Activated CD8-positive, alpha-beta memory T cell treated with anti-CD3 and anti-CD28 coated beads, Interleukin-2, amount 50 U/mL, for 1 hour (primary cell): ENCODE measurements at regions not wholly inside any gene's neighbourhood (a gene's known extent, or its start where the extent isn't known, plus 50 kb on each side); places are given as distances from the start of the nearest gene placed in this dataset.
"Not testable (repeated sequence)": the region's sequence is repeated elsewhere in the genome, so short reads cannot be mapped to it uniquely, and the experiment has no call there.

Experiments used
- DNase-seq: peaks from one replicate; pipeline ENCODE4 v3.0.0-alpha.2; 2020; ENCODE audit errors: extremely low read depth

- DNase-seq, result no peak
Observed at GRCh38 chr4:17063888-17064287, 165.4 kb upstream of the LDB2 start.

GRCh38 chr4:17060230-17060629, 161.8 kb upstream of the LDB2 start:
- no peak for DNase-seq

DNA sequence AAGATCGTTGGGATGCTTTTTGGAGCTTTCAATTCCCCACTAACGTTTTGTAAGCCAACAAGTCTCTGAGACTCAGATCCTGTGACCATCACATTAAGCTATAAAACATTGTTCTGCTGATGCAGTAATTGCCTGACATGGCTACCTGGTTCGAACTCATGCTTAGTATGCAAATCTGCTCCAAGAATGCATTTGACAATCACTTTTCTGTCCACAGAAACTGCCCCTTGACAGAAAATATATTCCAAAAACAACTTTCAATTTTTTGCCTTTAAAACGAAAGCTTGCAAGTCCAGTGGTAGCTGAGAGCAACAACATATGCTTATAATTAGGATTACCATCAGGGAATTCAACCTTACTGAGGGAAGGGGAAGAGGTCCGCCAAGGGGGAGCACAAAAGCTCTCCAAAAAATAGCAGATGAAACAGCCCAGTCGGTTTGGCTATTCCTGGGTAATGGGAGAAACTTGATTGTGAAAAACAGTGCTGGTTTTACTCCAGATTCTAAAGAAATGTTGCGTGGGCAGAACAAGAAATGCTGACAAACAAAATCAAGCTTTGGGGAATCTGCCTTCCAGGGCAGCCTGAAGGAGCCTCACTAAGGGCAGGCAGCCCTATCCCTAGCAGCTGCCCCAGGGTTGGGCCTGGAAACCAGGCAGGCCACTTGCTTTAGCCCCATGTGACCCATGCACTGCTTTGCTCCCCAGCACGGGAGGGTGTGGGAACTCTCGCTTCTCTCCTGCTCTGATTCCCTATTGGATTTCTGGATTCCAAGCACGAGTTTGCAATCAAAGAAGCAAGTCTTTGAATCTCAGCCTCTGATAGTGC, 160.7 kb upstream of the LDB2 start:
- DNase-seq, result no peak

DNA sequence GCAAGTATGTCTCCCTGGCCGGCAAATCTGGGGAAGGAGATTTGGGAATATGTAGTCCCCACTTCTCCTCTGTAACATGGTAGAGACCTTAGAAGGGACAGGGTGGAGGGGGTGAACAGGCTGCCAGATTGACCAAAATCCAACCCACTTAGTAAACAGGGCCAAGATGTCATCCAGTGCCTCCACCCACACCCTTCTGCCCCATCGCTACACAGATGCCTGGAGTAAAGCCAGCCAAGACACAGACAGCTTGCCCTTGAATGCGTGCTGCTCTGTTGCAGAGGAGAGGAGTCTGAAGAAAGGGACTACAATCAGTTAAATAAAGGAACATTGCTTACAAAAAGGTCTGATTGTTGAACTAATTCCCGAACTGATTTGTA, 160.1 kb upstream of the LDB2 start:
- no peak for DNase-seq

DNA sequence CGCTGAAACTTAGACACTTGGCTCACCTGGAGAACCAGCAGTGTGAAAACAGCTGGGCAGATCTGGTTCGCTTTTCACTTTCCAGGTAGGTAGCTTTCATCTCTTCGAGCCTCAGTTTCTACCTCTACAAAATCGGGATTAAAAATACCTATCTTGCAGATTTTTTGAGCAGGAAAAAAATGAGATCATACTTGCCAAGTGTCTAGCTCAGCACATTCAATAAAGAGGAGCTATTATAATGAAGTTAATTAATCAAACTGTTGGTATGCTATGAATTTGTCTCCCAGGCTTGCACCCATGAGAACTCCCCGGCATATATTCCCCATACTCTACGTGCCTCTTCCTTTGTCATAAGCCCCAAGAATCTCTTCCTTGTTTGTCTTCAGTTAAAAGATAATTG, 158.6 kb upstream of the LDB2 start:
- DNase-seq, result no peak

- DNase-seq, result no peak
Observed at GRCh38 chr4:17055788-17056187, 157.3 kb upstream of the LDB2 start.

- no peak for DNase-seq
Observed at GRCh38 chr4:17045866-17046265, 147.4 kb upstream of the LDB2 start.

GRCh38 chr4:17038510-17039176, 140.2 kb upstream of the LDB2 start:
- no peak for DNase-seq

DNA sequence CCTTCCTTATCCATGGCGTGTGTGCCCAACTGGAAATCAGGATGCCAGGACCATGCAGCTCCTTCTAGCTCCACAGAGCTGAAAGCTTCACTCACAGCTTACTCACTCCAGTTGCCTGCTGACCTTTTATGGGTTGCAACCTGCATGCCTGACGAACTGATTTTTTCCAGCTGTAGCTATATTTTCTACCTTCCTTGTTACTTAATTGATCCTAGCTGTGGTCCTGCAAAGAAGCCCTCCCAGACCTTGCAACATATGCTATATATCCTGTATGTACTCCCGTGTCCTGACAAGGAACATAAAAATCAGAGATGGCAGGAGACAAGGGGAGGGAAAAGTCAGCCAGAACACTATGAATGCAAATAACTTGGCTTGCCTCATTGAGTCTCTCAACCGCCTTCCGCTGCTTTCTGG, 135.3 kb upstream of the LDB2 start:
- no peak for DNase-seq

DNA sequence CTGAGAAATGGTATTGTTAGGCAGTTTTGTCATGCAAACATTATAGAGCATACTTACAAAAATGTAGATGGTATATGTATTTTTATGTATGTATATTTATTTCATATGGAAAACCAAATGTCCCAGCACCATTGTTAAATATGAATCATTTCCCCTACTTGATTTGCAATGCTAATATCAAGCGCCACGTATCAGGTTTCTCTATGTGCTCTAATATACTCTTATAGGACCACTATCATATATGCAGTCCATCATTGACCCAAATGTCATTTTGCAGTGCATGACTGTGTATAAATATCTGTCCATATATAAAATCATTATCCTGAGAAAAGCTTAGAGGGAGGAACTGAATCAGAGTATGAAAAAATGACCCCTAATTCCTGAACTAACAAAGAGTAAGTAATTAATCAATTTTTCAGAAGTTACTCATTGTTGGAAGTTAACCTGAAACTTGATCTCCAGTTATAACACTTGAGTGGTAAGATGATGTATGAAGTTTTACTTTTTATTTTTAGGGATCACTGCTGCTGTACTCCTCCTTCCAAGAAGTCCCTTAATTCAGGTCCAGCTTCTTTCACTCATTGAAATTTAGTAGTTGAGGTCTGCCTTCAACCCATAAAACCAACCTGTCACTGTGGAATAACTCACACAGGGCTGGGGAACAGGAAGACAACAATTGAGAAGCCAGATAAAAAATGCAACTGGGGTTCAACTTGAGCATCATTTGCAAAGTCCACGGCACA, 134.8 kb upstream of the LDB2 start:
- DNase-seq, result no peak

DNA sequence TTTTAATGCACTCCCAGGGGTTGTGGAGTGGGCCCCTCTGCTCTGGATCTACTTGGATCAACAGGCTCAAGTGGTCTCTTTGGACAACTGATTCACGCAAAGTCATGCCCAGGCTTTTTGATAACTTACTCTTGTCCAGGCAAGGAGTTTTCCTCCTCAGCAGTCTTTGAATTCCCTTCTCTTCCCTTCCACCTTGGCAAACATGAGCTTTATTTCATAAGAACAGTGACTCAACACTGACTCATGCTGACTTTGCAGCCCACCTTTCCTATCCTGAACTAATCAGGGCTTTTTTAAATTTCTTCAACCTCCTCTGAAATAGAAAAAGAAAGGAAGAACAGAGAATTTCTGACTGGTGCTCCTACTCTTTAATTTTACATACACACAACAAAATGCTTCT, 132.1 kb upstream of the LDB2 start:
- no peak for DNase-seq

DNA sequence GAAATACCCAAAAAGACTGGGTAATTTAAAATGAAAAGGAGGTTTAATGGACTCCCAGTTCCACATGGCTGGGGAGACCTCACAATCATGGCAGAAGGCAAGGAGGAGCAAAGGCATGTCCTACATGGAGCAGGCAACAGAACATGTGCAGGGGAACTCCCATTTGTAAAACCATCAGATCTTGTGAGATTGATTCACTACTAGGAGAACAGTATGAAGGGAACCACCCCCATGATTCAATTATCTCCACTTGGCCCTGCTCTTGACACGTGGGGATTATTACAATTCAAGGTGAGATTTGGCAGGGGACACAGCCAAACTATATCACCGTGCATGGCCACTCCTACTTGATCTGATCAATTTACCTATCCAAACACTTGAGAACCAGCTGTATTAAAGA, 131.5 kb upstream of the LDB2 start:
- DNase-seq, result no peak

- no peak for DNase-seq
Observed at GRCh38 chr4:17029432-17029831, 131.0 kb upstream of the LDB2 start.

GRCh38 chr4:17027495-17027894, 129.1 kb upstream of the LDB2 start:
- DNase-seq, result no peak

DNA sequence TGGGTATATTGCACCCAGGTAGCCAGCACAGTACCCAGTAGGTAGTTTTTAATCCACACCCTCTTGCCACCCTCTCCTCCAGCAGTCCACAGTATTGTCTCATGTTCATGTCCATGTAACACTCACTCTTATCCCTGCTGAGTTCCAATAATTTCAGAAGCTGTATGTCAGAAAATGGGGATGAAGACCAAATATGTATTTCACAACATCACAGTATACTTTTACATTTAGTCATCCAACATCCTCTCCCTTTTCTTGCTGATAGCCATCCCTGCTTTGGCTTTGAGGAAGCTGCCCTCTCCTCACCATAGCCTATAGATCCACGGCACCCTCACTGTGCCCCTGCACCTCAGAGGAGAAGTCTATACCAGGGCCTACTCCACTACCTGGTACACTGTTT, 126.0 kb upstream of the LDB2 start:
- no peak for DNase-seq

GRCh38 chr4:17020901-17021300, 122.5 kb upstream of the LDB2 start:
- no peak for DNase-seq

GRCh38 chr4:17020451-17020850, 122.0 kb upstream of the LDB2 start:
- no peak for DNase-seq

DNA sequence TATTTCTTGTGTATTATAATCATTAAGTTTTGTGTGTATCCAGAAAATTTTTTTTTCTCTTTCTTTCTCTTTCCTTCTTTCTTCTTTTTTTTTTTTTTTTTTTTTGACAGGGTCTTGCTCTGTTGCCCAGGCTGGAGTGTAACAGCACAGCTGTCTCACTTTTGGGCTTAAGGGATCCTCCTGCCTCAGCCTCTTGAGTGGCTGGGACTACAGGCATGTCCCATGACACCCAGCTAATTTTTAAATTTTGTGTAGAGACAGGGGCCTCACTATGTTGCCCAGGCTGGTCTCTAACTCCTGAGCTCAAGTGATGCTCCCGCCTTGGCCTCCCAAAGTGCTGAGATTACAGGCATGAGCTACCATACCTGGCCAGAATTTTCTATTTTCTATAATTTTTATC, 120.2 kb upstream of the LDB2 start:
- DNase-seq, result not testable (repeated sequence)

DNA sequence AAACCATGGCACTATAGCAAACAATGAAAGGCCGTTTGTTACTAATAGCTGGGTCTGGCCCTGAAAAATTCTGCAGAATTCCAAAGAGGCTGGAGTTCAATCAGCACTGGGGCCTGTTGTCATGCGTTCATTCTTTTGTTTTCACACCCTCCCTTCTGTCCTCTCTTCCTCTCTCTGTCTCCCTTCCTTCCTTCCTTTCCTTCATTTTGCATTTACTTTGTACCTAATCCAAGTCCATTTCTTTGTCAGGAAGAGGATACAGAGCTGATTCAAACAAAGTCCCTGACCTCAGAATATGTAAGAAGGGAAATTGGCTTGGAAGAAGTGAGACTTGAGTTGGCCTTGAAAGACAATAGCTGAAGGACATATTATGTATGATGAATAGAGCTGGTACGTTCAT, 119.6 kb upstream of the LDB2 start:
- no peak for DNase-seq

GRCh38 chr4:17013382-17014006, 115.0 kb upstream of the LDB2 start:
- DNase-seq, result no peak

GRCh38 chr4:17012451-17012850, 114.0 kb upstream of the LDB2 start:
- DNase-seq, result no peak

- DNase-seq, result no peak
Observed at GRCh38 chr4:17010426-17011087, 112.1 kb upstream of the LDB2 start.
